K562 (cell line): ENCODE measurements at regions not wholly inside any gene's neighbourhood (a gene's known extent, or its start where the extent isn't known, plus 50 kb on each side); places are given as distances from the start of the nearest gene placed in this dataset.

Source experiments
- ATAC-seq: fragments of 200-7000 bp; cut with Tn5 transposase; 3 replicates; pipeline ENCODE4 v1.9.1; 2020; ENCODE audit warnings: moderate library complexity
- BruUV-seq: library from RNA; stranded (reverse); fragments of 400-500 nt; replicated peaks from 2 replicates; lab custom pipeline; 2021; lab: Mats Ljungman, UMichigan
- CTCF ChIA-PET: fragments of 300-600 bp; formaldehyde crosslinking; extraction: SDS; loops from one replicate; lab custom pipeline; 2021; ENCODE audit warnings: low intra/inter-chr PET ratio; lab: Yijun Ruan, JAX
- POLR2A ChIA-PET: fragments of 300-600, 350-650 bp; sonication (Branson Sonifier 250); formaldehyde crosslinking; extraction: SDS; loops from one replicate; lab custom pipeline; 2021; ENCODE audit warnings: antibody characterized with exemption, inconsistent platforms; lab: Yijun Ruan, JAX
- DNase-seq, 4 experiments: peaks; one replicate each; pipeline versions ENCODE4 v3.0.0 to v3.0.0-alpha.2; 2011 to 2018; ENCODE audit warnings: low spot score in 3 of 4, mixed read lengths in 3 of 4; ENCODE audit errors: extremely low read depth in 1 of 4
- FAIRE-seq: peaks from 2 replicates; lab custom pipeline; 2011; peaks lifted over from hg19 to GRCh38; lab: Jason Lieb, UNC
- H2AFZ ChIP-seq: 2 replicates; pipeline ENCODE4 v1.6.0; 2011; ENCODE audit warnings: low read depth, low read length, control low read depth, inconsistent platforms
- H3K27ac ChIP-seq: fragments of 200-600 bp; 3 replicates; pipeline ENCODE4 v1.8.0; 2011; ENCODE audit warnings: low read depth, mild to moderate bottlenecking, control low read depth, inconsistent platforms, low read length, moderate library complexity, mixed read lengths; ENCODE audit errors: extremely low read depth
- H3K27me3 ChIP-seq, 2 experiments: fragments of 300-600 bp in 1 of 2; 2 replicates in 1 of 2; 3 replicates in 1 of 2; pipeline versions ENCODE4 v1.6.0 to v1.8.0; 2011; ENCODE audit warnings: inconsistent platforms in 2 of 2, low read length in 2 of 2, mild to moderate bottlenecking in 1 of 2, mixed read lengths in 1 of 2, moderate library complexity in 1 of 2; ENCODE audit not compliant: control insufficient read depth in 2 of 2, insufficient read depth in 2 of 2
- H3K36me3 ChIP-seq: fragments of 300-600 bp; 3 replicates; pipeline ENCODE4 v1.8.0; 2011; ENCODE audit warnings: mild to moderate bottlenecking, low read length, inconsistent platforms; ENCODE audit not compliant: control insufficient read depth, insufficient read depth
- H3K4me1 ChIP-seq, 2 experiments: fragments of 200-600 bp in 1 of 2; replicated peaks in 1 of 2; 2 replicates in 1 of 2; 3 replicates in 1 of 2; pipeline versions ENCODE4 v1.5.1 to v1.8.0; 2011; ENCODE audit warnings: inconsistent platforms in 2 of 2, low read length in 2 of 2, mild to moderate bottlenecking in 1 of 2, mixed read lengths in 1 of 2, moderate library complexity in 1 of 2; ENCODE audit not compliant: control insufficient read depth in 2 of 2, insufficient read depth in 2 of 2
- H3K4me2 ChIP-seq: 2 replicates; pipeline ENCODE4 v1.6.1; 2011; ENCODE audit warnings: low read length, control low read depth, inconsistent platforms, mixed read lengths; ENCODE audit not compliant: insufficient read depth
- H3K4me3 ChIP-seq: fragments of 200-600 bp; sonication (generic), shearing (Covaris generic); 2 replicates; pipeline ENCODE4 v1.5.1; 2016; ENCODE audit warnings: control low read depth, inconsistent platforms
- H3K79me2 ChIP-seq: fragments of 200-600 bp; 3 replicates; pipeline ENCODE4 v1.8.0; 2011; ENCODE audit warnings: low read length, inconsistent platforms; ENCODE audit not compliant: control insufficient read depth, insufficient read depth
- H3K9ac ChIP-seq, 2 experiments: 2 replicates each; pipeline versions ENCODE4 v1.6.0 to v1.6.1; 2011; ENCODE audit warnings: low read depth in 2 of 2, low read length in 2 of 2, control low read depth in 1 of 2, inconsistent platforms in 1 of 2, mild to moderate bottlenecking in 1 of 2, mixed read lengths in 1 of 2; ENCODE audit not compliant: insufficient read depth in 1 of 2
- H3K9me1 ChIP-seq: one replicate; pipeline ENCODE4 v1.6.0; 2011; ENCODE audit warnings: inconsistent platforms, mild to moderate bottlenecking, low read length, moderate library complexity; ENCODE audit not compliant: control insufficient read depth, insufficient read depth
- H3K9me3 ChIP-seq: replicated peaks from 2 replicates; pipeline ENCODE4 v1.5.1; 2011; ENCODE audit warnings: low read depth, low read length, inconsistent platforms; ENCODE audit not compliant: control insufficient read depth, insufficient read depth
- H4K20me1 ChIP-seq: replicated peaks from 2 replicates; pipeline ENCODE4 v1.6.1; 2011; ENCODE audit warnings: low read length, inconsistent platforms, mixed read lengths; ENCODE audit not compliant: control insufficient read depth, insufficient read depth
- ARID4B ChIP-seq: sonication (generic); formaldehyde crosslinking; IDR thresholded peaks from 2 replicates; pipeline ENCODE4 v1.8.0; 2022; ENCODE audit warnings: mild to moderate bottlenecking, missing genetic modification reagents
- CTBP1 ChIP-seq: fragments of 450-650 bp; IDR thresholded peaks from 2 replicates; pipeline ENCODE4 v1.6.1; 2016; ENCODE audit warnings: borderline replicate concordance
- FOXJ3 ChIP-seq: sonication (generic); formaldehyde crosslinking; IDR thresholded peaks from 2 replicates; pipeline ENCODE4 v1.4.0; 2020; ENCODE audit warnings: mild to moderate bottlenecking, missing genetic modification reagents
- PTRF ChIP-seq: fragments of 450-650 bp; IDR thresholded peaks from 2 replicates; pipeline ENCODE4 v1.6.1; 2016; ENCODE audit warnings: mild to moderate bottlenecking, missing genetic modification characterization, missing compliant biosample characterization
- RFX5 ChIP-seq: IDR thresholded peaks from 2 replicates; pipeline ENCODE4 v1.6.1; 2011; ENCODE audit warnings: low read depth, mild to moderate bottlenecking, improper control_type of control experiment, low read length
- RHOXF2B ChIP-seq: fragments of 250-450 bp; sonication (Bioruptor Pico); conservative IDR thresholded peaks from 2 replicates; pipeline ENCODE4 v1.5.1; 2021
- SAFB2 ChIP-seq: fragments of 200-400 bp; formaldehyde crosslinking; IDR thresholded peaks from 2 replicates; pipeline ENCODE4 v1.6.1; 2018; ENCODE audit warnings: borderline replicate concordance, low read length, low read depth, moderate library complexity; ENCODE audit not compliant: severe bottlenecking
- SREBF2 ChIP-seq: sonication (generic); formaldehyde crosslinking; IDR thresholded peaks from 2 replicates; pipeline ENCODE4 v1.4.0; 2020; ENCODE audit warnings: mild to moderate bottlenecking, missing genetic modification reagents
- TEAD4 ChIP-seq, 2 experiments: sonication (generic) in 1 of 2; formaldehyde crosslinking in 1 of 2; IDR thresholded peaks; 2 replicates each; pipeline versions ENCODE4 v1.6.1 to v1.8.0; 2012 to 2022; ENCODE audit warnings: borderline replicate concordance in 1 of 2, inconsistent platforms in 1 of 2, low read length in 1 of 2, mild to moderate bottlenecking in 1 of 2, missing genetic modification reagents in 1 of 2
- YY1 ChIP-seq, 3 experiments: IDR thresholded peaks; 2 replicates each; pipeline ENCODE4 v1.6.1; 2011; ENCODE audit warnings: low read length in 2 of 3, mild to moderate bottlenecking in 2 of 3, moderate library complexity in 2 of 3, borderline replicate concordance in 1 of 3, control low read depth in 1 of 3, low read depth in 1 of 3; ENCODE audit not compliant: insufficient read depth in 3 of 3, insufficient replicate concordance in 2 of 3, control insufficient read depth in 1 of 3, insufficient read length in 1 of 3; ENCODE audit errors: extremely low read depth in 1 of 3
- ZNF140 ChIP-seq: fragments of 250-450 bp; sonication (Bioruptor Pico); IDR thresholded peaks from 2 replicates; pipeline ENCODE4 v1.8.0; 2021; ENCODE audit warnings: moderate library complexity, mild to moderate bottlenecking, inconsistent platforms
- WGBS: fragments of 100-300 bp; shearing (Covaris generic); methylation state at CpG from one replicate; pipeline ENCODE4 v1.1.6; 2016; ENCODE audit warnings: low coverage, mixed read lengths; ENCODE audit not compliant: insufficient coverage; ENCODE audit errors: missing lambda C conversion rate; 5-methylcytosine and 5-hydroxymethylcytosine counted together
- in situ Hi-C: fragments of 300-500 bp; cut with MboI; formaldehyde crosslinking; loops from 4 replicates; pipeline ENCODE4 v1.15.0; 2018; ENCODE audit warnings: inconsistent platforms, mixed read lengths
- intact Hi-C: fragments of 100-400 bp; cut with micrococcal nuclease; formaldehyde crosslinking; loops from 2 replicates; pipeline ENCODE4 v1.14.2; 2022

GRCh38 chr21:35400233-35400939 is 351.3 kb upstream of the RUNX1 start (continued):
- TF ChIP-seq RFX5 (no peak), CTBP1 (peak; percentile 57; the same call in 1 of the 2 replicates), PTRF (tag) (no peak), FOXJ3 (CRISPR knock-in tag) (no peak), SREBF2 (no peak), YY1 (IDR thresholded peaks at IDR 0.05; ENCODE audit: borderline replicate concordance in 1 of 3, control insufficient read depth in 1 of 3, extremely low read depth in 1 of 3, insufficient read depth in 3 of 3, insufficient read length in 1 of 3, insufficient replicate concordance in 2 of 3, low read depth in 1 of 3, low read length in 2 of 3) (no peak), TEAD4 (IDR thresholded peaks at IDR 0.05; ENCODE audit: low read length) (peak; percentile 43; the same call in 1 of the 2 replicates), TEAD4 (CRISPR knock-in tag; IDR thresholded peaks at IDR 0.05; ENCODE audit: borderline replicate concordance) (no peak), ZNF140 (CRISPR knock-in tag) (no peak)

- FAIRE-seq (no peak), DNase-seq (no peak), ATAC-seq (no peak)
- ChIA-PET CTCF (interaction anchor here (1.2 to 3.0 kb wide), 3 partner anchors 349 to 655 kb away, joined by 3 to 19 read pairs (median 4); no protein-coding TSS in a partner anchor), POLR2A (interaction anchor here (1.2 to 1.4 kb wide), 4 partner anchors 9 to 372 kb away, joined by 3 to 4 read pairs (median 4); no protein-coding TSS in a partner anchor)
- in situ Hi-C loops (loop anchor here (10.0 kb wide), 1 partner anchor 655 kb away; no protein-coding TSS in a partner anchor), intact Hi-C loops (loop anchor here (1.0 to 5.0 kb wide), 7 partner anchors 109 to 707 kb away; no protein-coding TSS in a partner anchor)
- WGBS = 42% methylated on average over 5 of the region's 5 CpGs
- Histone ChIP-seq H2AFZ (peak overlapping the region; percentile 61; the same call in 1 of the 2 replicates), H3K27ac (no peak overlapping the region), H3K9me3 (no peaks in the 10 kb centered on the region), H3K79me2 (no peaks in the 10 kb centered on the region), H4K20me1 (no peaks in the 10 kb centered on the region), H3K27me3 (no peaks in the 10 kb centered on the region; a peak in 1 of 5 replicates), H3K4me3 (no peak overlapping the region), H3K9me1 (no peaks in the 10 kb centered on the region), H3K9ac (no peak overlapping the region), H3K4me1 (peaks cover 0 to 15% of the 10 kb centered on the region in 2 experiments; a peak in 3 of 5 replicates), H3K4me2 (no peak overlapping the region), H3K36me3 (no peaks in the 10 kb centered on the region)
- TF ChIP-seq RHOXF2B (CRISPR knock-in tag) (no peak), SAFB2 (no peak), ARID4B (no peak)
- no TSS peak for BruUV-seq
These were observed 350.6 kb upstream of the RUNX1 start for GRCh38 chr21:35399706-35400105.
